ENCODE measurements at regions not wholly inside any gene's neighbourhood (a gene's known extent, or its start where the extent isn't known, plus 50 kb on each side); places are given as distances from the start of the nearest gene placed in this dataset.
A peak's percentile ranks its signal among the peaks of the same experiment; 100 is the strongest.

GRCh38 chr7:113246738-113247137 lies 128.4 kb upstream of the SMIM30 start:
- TF ChIP-seq, protein P1, sequence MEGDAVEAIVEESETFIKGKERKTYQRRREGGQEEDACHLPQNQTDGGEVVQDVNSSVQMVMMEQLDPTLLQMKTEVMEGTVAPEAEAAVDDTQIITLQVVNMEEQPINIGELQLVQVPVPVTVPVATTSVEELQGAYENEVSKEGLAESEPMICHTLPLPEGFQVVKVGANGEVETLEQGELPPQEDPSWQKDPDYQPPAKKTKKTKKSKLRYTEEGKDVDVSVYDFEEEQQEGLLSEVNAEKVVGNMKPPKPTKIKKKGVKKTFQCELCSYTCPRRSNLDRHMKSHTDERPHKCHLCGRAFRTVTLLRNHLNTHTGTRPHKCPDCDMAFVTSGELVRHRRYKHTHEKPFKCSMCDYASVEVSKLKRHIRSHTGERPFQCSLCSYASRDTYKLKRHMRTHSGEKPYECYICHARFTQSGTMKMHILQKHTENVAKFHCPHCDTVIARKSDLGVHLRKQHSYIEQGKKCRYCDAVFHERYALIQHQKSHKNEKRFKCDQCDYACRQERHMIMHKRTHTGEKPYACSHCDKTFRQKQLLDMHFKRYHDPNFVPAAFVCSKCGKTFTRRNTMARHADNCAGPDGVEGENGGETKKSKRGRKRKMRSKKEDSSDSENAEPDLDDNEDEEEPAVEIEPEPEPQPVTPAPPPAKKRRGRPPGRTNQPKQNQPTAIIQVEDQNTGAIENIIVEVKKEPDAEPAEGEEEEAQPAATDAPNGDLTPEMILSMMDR (IDR thresholded peaks at IDR 0.05; ENCODE audit: poor library complexity, severe bottlenecking): no peak
- TF ChIP-seq EZH2 (IDR thresholded peaks at IDR 0.05; ENCODE audit: borderline replicate concordance, insufficient read depth, low read length, poor library complexity, severe bottlenecking): no peak
- peak; percentile 84 for TF ChIP-seq EP300 (conservative IDR thresholded peaks at IDR 0.05; ENCODE audit: poor library complexity, severe bottlenecking)
